ENCODE measurements at regions not wholly inside any gene's neighbourhood (a gene's known extent, or its start where the extent isn't known, plus 50 kb on each side); places are given as distances from the start of the nearest gene placed in this dataset.

- TF ChIP-seq CTCF (IDR thresholded peaks at IDR 0.05): no peak
- no peak for DNase-seq (ENCODE audit: low spot score)
- H3K4me3 ChIP-seq: no peak overlapping the region
- no peak overlapping the region for H3K27ac ChIP-seq
Observed at GRCh38 chr6:141158740-141159139, 974.0 kb upstream of the GJE1 start.

GRCh38 chr6:141153563-141153962 lies 979.2 kb upstream of the GJE1 start:
- H3K4me3 ChIP-seq: no peak overlapping the region
- no peak for TF ChIP-seq CTCF (IDR thresholded peaks at IDR 0.05)
- DNase-seq (ENCODE audit: low spot score): no peak
- no peak overlapping the region for H3K27ac ChIP-seq

GRCh38 chr6:141152951-141153350 lies 979.8 kb upstream of the GJE1 start:
- DNase-seq (ENCODE audit: low spot score): no peak
- TF ChIP-seq CTCF (IDR thresholded peaks at IDR 0.05): no peak
- no peak overlapping the region for H3K4me3 ChIP-seq
- no peak overlapping the region for H3K27ac ChIP-seq

- no peak overlapping the region for H3K4me3 ChIP-seq
- no peak for TF ChIP-seq CTCF (IDR thresholded peaks at IDR 0.05)
- DNase-seq (ENCODE audit: low spot score): no peak
- H3K27ac ChIP-seq: no peak overlapping the region
Observed at GRCh38 chr6:141151710-141152417, 980.9 kb upstream of the GJE1 start.

- H3K27ac ChIP-seq: no peak overlapping the region
- no peak overlapping the region for H3K4me3 ChIP-seq
- TF ChIP-seq CTCF (IDR thresholded peaks at IDR 0.05): no peak
- DNase-seq (ENCODE audit: low spot score): no peak
Observed at GRCh38 chr6:141141870-141142269, 990.9 kb upstream of the GJE1 start.

GRCh38 chr6:141140905-141141304 lies 991.8 kb upstream of the GJE1 start:
- TF ChIP-seq CTCF (IDR thresholded peaks at IDR 0.05): no peak
- no peak overlapping the region for H3K4me3 ChIP-seq
- DNase-seq (ENCODE audit: low spot score): no peak
- H3K27ac ChIP-seq: no peak overlapping the region

GRCh38 chr6:141139461-141139860 lies 993.3 kb upstream of the GJE1 start:
- no peak for DNase-seq (ENCODE audit: low spot score)
- TF ChIP-seq CTCF (IDR thresholded peaks at IDR 0.05): no peak
- no peak overlapping the region for H3K4me3 ChIP-seq
- H3K27ac ChIP-seq: no peak overlapping the region

All from coronary artery (tissue), 2 donors.